GM23338 (cell line): ENCODE measurements at regions not wholly inside any gene's neighbourhood (a gene's known extent, or its start where the extent isn't known, plus 50 kb on each side); places are given as distances from the start of the nearest gene placed in this dataset.

Experiments
- ATAC-seq: fragments of 200-7000 bp; cut with Tn5 transposase; 3 replicates; pipeline ENCODE4 v1.9.1; 2020
- DNase-seq: peaks from one replicate; pipeline ENCODE4 v3.0.0-alpha.2; 2015; ENCODE audit warnings: low spot score
- H2AFZ ChIP-seq: fragments of 200-600 bp; sonication (generic); 2 replicates; pipeline ENCODE4 v1.8.0; 2016; ENCODE audit warnings: antibody characterized with exemption, mild to moderate bottlenecking, moderate library complexity
- H3F3A ChIP-seq: fragments of 200-600 bp; sonication (generic); replicated peaks from 2 replicates; pipeline ENCODE4 v1.8.0; 2017; ENCODE audit warnings: antibody characterized with exemption, mixed run types, low read depth
- H3K27ac ChIP-seq: fragments of 200-600 bp; sonication (generic); 2 replicates; pipeline ENCODE4 v1.6.1; 2016; ENCODE audit warnings: low read depth
- H3K27me3 ChIP-seq: fragments of 200-600 bp; sonication (generic); 2 replicates; pipeline ENCODE4 v1.8.0; 2016; ENCODE audit warnings: mild to moderate bottlenecking, mixed run types, moderate library complexity; ENCODE audit not compliant: insufficient read depth
- H3K36me3 ChIP-seq: fragments of 200-600 bp; sonication (generic); 2 replicates; pipeline ENCODE4 v1.8.0; 2016; ENCODE audit warnings: mild to moderate bottlenecking; ENCODE audit not compliant: insufficient read depth
- H3K4me1 ChIP-seq: fragments of 200-600 bp; sonication (generic); 2 replicates; pipeline ENCODE4 v1.8.0; 2016; ENCODE audit warnings: mild to moderate bottlenecking, moderate library complexity; ENCODE audit not compliant: insufficient read depth
- H3K4me2 ChIP-seq: fragments of 200-600 bp; sonication (generic); 2 replicates; pipeline ENCODE4 v1.7.1; 2017; ENCODE audit warnings: mixed run types
- H3K4me3 ChIP-seq: fragments of 200-600 bp; sonication (generic); 2 replicates; pipeline ENCODE4 v1.6.1; 2016; ENCODE audit warnings: mixed run types
- H3K79me2 ChIP-seq: fragments of 200-600 bp; sonication (generic); replicated peaks from 2 replicates; pipeline ENCODE4 v1.8.0; 2017; ENCODE audit warnings: mild to moderate bottlenecking; ENCODE audit not compliant: insufficient read depth
- H3K9me2 ChIP-seq: fragments of 200-600 bp; sonication (generic); 2 replicates; pipeline ENCODE4 v1.8.0; 2017; ENCODE audit not compliant: insufficient read depth
- H4K20me1 ChIP-seq: fragments of 200-600 bp; sonication (generic); replicated peaks from 2 replicates; pipeline ENCODE4 v1.8.0; 2017; ENCODE audit warnings: mild to moderate bottlenecking; ENCODE audit not compliant: insufficient read depth
- H3K27ac Mint-ChIP-seq: 2 replicates; pipeline ENCODE4 v1.8.0; 2020; ENCODE audit warnings: inconsistent platforms, mild to moderate bottlenecking, moderate library complexity, mixed read lengths
- H3K27me3 Mint-ChIP-seq: 3 replicates; pipeline ENCODE4 v1.8.0; 2022; ENCODE audit warnings: low read depth, mild to moderate bottlenecking, moderate library complexity, mixed read lengths, inconsistent platforms; ENCODE audit not compliant: insufficient read depth, poor library complexity
- H3K36me3 Mint-ChIP-seq: 3 replicates; pipeline ENCODE4 v1.8.0; 2021; ENCODE audit warnings: low read depth, mild to moderate bottlenecking, inconsistent platforms, moderate library complexity, mixed read lengths
- H3K4me1 Mint-ChIP-seq: 3 replicates; pipeline ENCODE4 v1.8.0; 2020; ENCODE audit warnings: mild to moderate bottlenecking, inconsistent platforms, mixed read lengths
- H3K4me3 Mint-ChIP-seq: 3 replicates; pipeline ENCODE4 v1.8.0; 2021; ENCODE audit warnings: moderate library complexity, mild to moderate bottlenecking, inconsistent platforms, mixed read lengths
- H3K9me3 Mint-ChIP-seq: 3 replicates; pipeline ENCODE4 v1.8.0; 2020; ENCODE audit warnings: moderate library complexity, mild to moderate bottlenecking, inconsistent platforms, mixed read lengths
- CREB1 ChIP-seq: fragments of 250-450 bp; sonication (Bioruptor Pico); IDR thresholded peaks from 2 replicates; pipeline ENCODE4 v1.5.0; 2020; ENCODE audit warnings: low read depth, mild to moderate bottlenecking, moderate library complexity
- EZH2 ChIP-seq: fragments of 200-600 bp; sonication (generic); IDR thresholded peaks from one replicate; pipeline ENCODE4 v1.8.0; 2017; ENCODE audit warnings: antibody characterized with exemption, mild to moderate bottlenecking, low read depth; ENCODE audit not compliant: unreplicated experiment
- EZH2phosphoT487 ChIP-seq: fragments of 200-600 bp; sonication (generic); IDR thresholded peaks from one replicate; pipeline ENCODE4 v1.8.1; 2018; ENCODE audit warnings: antibody characterized with exemption; ENCODE audit not compliant: unreplicated experiment
- JUNB ChIP-seq: IDR thresholded peaks from one replicate; pipeline ENCODE4 v1.6.1; 2016; ENCODE audit warnings: antibody characterized with exemption; ENCODE audit not compliant: unreplicated experiment
- NANOG ChIP-seq: IDR thresholded peaks from 2 replicates; pipeline ENCODE4 v1.6.1; 2016; ENCODE audit warnings: antibody characterized with exemption, borderline replicate concordance
- POLR2AphosphoS5 ChIP-seq: IDR thresholded peaks from 2 replicates; pipeline ENCODE4 v1.6.1; 2016; ENCODE audit warnings: antibody characterized with exemption, low read depth
- STAT1 ChIP-seq: IDR thresholded peaks from one replicate; pipeline ENCODE4 v1.6.1; 2016; ENCODE audit warnings: antibody characterized with exemption; ENCODE audit not compliant: unreplicated experiment
- ZNF114 ChIP-seq: fragments of 250-450 bp; sonication (Bioruptor Pico); IDR thresholded peaks from 2 replicates; pipeline ENCODE4 v1.5.0; 2020; ENCODE audit warnings: mild to moderate bottlenecking, moderate library complexity
- ZNF331 ChIP-seq: fragments of 250-450 bp; sonication (Bioruptor Pico); IDR thresholded peaks from 2 replicates; pipeline ENCODE4 v1.5.0; 2020; ENCODE audit warnings: low read depth, mild to moderate bottlenecking, moderate library complexity
- TF ChIP-seq, protein P1 (sequence below): fragments of 250-450 bp; sonication (Bioruptor Pico); IDR thresholded peaks from 2 replicates; pipeline ENCODE4 v1.5.0; 2020; ENCODE audit warnings: mild to moderate bottlenecking, moderate library complexity
- TF ChIP-seq, protein P2 (sequence below): IDR thresholded peaks from one replicate; pipeline ENCODE4 v1.6.1; 2018; ENCODE audit warnings: antibody characterized with exemption; ENCODE audit not compliant: unreplicated experiment
- TF ChIP-seq, protein P3 (sequence below), 2 experiments: fragments of 200-600 bp in 1 of 2; sonication (generic) in 1 of 2; conservative IDR thresholded peaks; 2 replicates each; pipeline versions ENCODE4 v1.5.1 to v1.6.1; 2016 to 2017; ENCODE audit warnings: antibody characterized with exemption in 2 of 2, low read depth in 2 of 2, mild to moderate bottlenecking in 2 of 2, moderate library complexity in 1 of 2
- TF ChIP-seq, protein P4 (sequence below): IDR thresholded peaks from 2 replicates; pipeline ENCODE4 v1.6.1; 2016; ENCODE audit warnings: antibody characterized with exemption

DNA sequence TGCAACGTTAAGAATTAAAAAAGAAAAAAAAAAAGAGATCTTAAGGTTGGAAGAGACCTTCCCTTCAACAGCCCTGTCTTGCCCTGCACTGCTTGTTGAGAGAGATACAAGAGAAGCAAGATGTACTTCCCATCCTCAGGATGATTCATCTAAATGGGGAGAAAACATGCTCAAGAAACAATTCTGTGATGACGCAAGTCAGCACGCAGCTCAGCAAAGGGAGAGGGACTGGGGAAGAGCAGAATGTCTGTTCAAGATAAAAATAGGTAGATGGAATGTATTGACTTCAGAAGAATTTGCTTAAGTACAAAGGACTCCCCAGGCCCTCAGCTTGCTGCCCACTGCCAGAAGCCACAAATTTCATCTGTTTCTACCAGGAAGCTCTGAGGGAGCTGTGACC, 198.2 kb upstream of the SPRED2 start:
- no peak overlapping the region for H2AFZ ChIP-seq

More for the DNA sequence above, 198.2 kb upstream of the SPRED2 start:
- no peaks in the 10 kb centered on the region for H3K36me3 ChIP-seq
- no peaks in the 10 kb centered on the region for H3K79me2 ChIP-seq
- H3K4me3 Mint-ChIP-seq = no peak overlapping the region
- TF ChIP-seq, protein P1, sequence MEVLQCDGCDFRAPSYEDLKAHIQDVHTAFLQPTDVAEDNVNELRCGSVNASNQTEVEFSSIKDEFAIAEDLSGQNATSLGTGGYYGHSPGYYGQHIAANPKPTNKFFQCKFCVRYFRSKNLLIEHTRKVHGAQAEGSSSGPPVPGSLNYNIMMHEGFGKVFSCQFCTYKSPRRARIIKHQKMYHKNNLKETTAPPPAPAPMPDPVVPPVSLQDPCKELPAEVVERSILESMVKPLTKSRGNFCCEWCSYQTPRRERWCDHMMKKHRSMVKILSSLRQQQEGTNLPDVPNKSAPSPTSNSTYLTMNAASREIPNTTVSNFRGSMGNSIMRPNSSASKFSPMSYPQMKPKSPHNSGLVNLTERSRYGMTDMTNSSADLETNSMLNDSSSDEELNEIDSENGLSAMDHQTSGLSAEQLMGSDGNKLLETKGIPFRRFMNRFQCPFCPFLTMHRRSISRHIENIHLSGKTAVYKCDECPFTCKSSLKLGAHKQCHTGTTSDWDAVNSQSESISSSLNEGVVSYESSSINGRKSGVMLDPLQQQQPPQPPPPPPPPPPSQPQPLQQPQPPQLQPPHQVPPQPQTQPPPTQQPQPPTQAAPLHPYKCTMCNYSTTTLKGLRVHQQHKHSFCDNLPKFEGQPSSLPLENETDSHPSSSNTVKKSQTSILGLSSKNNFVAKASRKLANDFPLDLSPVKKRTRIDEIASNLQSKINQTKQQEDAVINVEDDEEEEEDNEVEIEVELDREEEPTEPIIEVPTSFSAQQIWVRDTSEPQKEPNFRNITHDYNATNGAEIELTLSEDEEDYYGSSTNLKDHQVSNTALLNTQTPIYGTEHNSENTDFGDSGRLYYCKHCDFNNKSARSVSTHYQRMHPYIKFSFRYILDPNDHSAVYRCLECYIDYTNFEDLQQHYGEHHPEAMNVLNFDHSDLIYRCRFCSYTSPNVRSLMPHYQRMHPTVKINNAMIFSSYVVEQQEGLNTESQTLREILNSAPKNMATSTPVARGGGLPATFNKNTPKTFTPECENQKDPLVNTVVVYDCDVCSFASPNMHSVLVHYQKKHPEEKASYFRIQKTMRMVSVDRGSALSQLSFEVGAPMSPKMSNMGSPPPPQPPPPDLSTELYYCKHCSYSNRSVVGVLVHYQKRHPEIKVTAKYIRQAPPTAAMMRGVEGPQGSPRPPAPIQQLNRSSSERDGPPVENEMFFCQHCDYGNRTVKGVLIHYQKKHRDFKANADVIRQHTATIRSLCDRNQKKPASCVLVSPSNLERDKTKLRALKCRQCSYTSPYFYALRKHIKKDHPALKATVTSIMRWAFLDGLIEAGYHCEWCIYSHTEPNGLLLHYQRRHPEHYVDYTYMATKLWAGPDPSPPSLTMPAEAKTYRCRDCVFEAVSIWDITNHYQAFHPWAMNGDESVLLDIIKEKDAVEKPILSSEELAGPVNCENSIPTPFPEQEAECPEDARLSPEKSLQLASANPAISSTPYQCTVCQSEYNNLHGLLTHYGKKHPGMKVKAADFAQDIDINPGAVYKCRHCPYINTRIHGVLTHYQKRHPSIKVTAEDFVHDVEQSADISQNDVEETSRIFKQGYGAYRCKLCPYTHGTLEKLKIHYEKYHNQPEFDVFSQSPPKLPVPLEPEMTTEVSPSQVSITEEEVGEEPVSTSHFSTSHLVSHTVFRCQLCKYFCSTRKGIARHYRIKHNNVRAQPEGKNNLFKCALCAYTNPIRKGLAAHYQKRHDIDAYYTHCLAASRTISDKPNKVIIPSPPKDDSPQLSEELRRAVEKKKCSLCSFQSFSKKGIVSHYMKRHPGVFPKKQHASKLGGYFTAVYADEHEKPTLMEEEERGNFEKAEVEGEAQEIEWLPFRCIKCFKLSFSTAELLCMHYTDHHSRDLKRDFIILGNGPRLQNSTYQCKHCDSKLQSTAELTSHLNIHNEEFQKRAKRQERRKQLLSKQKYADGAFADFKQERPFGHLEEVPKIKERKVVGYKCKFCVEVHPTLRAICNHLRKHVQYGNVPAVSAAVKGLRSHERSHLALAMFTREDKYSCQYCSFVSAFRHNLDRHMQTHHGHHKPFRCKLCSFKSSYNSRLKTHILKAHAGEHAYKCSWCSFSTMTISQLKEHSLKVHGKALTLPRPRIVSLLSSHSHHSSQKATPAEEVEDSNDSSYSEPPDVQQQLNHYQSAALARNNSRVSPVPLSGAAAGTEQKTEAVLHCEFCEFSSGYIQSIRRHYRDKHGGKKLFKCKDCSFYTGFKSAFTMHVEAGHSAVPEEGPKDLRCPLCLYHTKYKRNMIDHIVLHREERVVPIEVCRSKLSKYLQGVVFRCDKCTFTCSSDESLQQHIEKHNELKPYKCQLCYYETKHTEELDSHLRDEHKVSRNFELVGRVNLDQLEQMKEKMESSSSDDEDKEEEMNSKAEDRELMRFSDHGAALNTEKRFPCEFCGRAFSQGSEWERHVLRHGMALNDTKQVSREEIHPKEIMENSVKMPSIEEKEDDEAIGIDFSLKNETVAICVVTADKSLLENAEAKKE (CRISPR knock-in tag) = no peak
- TF ChIP-seq, protein P2, sequence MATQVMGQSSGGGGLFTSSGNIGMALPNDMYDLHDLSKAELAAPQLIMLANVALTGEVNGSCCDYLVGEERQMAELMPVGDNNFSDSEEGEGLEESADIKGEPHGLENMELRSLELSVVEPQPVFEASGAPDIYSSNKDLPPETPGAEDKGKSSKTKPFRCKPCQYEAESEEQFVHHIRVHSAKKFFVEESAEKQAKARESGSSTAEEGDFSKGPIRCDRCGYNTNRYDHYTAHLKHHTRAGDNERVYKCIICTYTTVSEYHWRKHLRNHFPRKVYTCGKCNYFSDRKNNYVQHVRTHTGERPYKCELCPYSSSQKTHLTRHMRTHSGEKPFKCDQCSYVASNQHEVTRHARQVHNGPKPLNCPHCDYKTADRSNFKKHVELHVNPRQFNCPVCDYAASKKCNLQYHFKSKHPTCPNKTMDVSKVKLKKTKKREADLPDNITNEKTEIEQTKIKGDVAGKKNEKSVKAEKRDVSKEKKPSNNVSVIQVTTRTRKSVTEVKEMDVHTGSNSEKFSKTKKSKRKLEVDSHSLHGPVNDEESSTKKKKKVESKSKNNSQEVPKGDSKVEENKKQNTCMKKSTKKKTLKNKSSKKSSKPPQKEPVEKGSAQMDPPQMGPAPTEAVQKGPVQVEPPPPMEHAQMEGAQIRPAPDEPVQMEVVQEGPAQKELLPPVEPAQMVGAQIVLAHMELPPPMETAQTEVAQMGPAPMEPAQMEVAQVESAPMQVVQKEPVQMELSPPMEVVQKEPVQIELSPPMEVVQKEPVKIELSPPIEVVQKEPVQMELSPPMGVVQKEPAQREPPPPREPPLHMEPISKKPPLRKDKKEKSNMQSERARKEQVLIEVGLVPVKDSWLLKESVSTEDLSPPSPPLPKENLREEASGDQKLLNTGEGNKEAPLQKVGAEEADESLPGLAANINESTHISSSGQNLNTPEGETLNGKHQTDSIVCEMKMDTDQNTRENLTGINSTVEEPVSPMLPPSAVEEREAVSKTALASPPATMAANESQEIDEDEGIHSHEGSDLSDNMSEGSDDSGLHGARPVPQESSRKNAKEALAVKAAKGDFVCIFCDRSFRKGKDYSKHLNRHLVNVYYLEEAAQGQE = no peak
- TF ChIP-seq JUNB = no peak
- TF ChIP-seq POLR2AphosphoS5 = no peak
- TF ChIP-seq, protein P3, sequence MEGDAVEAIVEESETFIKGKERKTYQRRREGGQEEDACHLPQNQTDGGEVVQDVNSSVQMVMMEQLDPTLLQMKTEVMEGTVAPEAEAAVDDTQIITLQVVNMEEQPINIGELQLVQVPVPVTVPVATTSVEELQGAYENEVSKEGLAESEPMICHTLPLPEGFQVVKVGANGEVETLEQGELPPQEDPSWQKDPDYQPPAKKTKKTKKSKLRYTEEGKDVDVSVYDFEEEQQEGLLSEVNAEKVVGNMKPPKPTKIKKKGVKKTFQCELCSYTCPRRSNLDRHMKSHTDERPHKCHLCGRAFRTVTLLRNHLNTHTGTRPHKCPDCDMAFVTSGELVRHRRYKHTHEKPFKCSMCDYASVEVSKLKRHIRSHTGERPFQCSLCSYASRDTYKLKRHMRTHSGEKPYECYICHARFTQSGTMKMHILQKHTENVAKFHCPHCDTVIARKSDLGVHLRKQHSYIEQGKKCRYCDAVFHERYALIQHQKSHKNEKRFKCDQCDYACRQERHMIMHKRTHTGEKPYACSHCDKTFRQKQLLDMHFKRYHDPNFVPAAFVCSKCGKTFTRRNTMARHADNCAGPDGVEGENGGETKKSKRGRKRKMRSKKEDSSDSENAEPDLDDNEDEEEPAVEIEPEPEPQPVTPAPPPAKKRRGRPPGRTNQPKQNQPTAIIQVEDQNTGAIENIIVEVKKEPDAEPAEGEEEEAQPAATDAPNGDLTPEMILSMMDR (conservative IDR thresholded peaks at IDR 0.05; ENCODE audit: low read depth in 2 of 2) = no peak
- TF ChIP-seq EZH2 = no peak
- no peak for TF ChIP-seq EZH2phosphoT487
- no peak for TF ChIP-seq NANOG
- TF ChIP-seq ZNF114 = no peak
- TF ChIP-seq ZNF331 (CRISPR knock-in tag) = no peak
- TF ChIP-seq, protein P4, sequence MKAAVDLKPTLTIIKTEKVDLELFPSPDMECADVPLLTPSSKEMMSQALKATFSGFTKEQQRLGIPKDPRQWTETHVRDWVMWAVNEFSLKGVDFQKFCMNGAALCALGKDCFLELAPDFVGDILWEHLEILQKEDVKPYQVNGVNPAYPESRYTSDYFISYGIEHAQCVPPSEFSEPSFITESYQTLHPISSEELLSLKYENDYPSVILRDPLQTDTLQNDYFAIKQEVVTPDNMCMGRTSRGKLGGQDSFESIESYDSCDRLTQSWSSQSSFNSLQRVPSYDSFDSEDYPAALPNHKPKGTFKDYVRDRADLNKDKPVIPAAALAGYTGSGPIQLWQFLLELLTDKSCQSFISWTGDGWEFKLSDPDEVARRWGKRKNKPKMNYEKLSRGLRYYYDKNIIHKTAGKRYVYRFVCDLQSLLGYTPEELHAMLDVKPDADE = no peak
- no peak for TF ChIP-seq CREB1 (CRISPR knock-in tag)
- TF ChIP-seq STAT1 = no peak
- peaks cover 2% of the 10 kb centered on the region for H3K27me3 Mint-ChIP-seq
- no peak overlapping the region for H3K4me2 ChIP-seq
- DNase-seq = no peak
- H3K36me3 Mint-ChIP-seq = no peaks in the 10 kb centered on the region; the same call in 2 of the 3 replicates
- no peaks in the 10 kb centered on the region for H3F3A ChIP-seq
- H3K27me3 ChIP-seq = peaks cover 25% of the 10 kb centered on the region
- ATAC-seq = no peak
- peaks cover 2% of the 10 kb centered on the region; the same call in 1 of the 3 replicates for H3K4me1 Mint-ChIP-seq
- H3K9me3 Mint-ChIP-seq = no peaks in the 10 kb centered on the region
- H3K4me3 ChIP-seq = no peak overlapping the region
- no peak overlapping the region for H3K27ac Mint-ChIP-seq
- no peak overlapping the region for H3K27ac ChIP-seq
- no peaks in the 10 kb centered on the region for H4K20me1 ChIP-seq
- H3K4me1 ChIP-seq = no peaks in the 10 kb centered on the region
- no peaks in the 10 kb centered on the region for H3K9me2 ChIP-seq
